ENCODE measurements at regions not wholly inside any gene's neighbourhood (a gene's known extent, or its start where the extent isn't known, plus 50 kb on each side); places are given as distances from the start of the nearest gene placed in this dataset.

GRCh38 chr3:168951884-168952283 is 711.6 kb downstream of the MECOM start:
- no peaks in the 10 kb centered on the region for H3K36me3 ChIP-seq (ENCODE audit: low read length)
- H2AFZ ChIP-seq (ENCODE audit: low read depth, low read length, severe bottlenecking), result no peak overlapping the region
- no peak overlapping the region for H3K4me3 ChIP-seq (ENCODE audit: insufficient read depth, low read length, poor library complexity, severe bottlenecking)
- no peaks in the 10 kb centered on the region for H3K9me3 ChIP-seq (ENCODE audit: insufficient read depth, low read length)
- no peaks in the 10 kb centered on the region for H4K20me1 ChIP-seq (ENCODE audit: low read depth, low read length)
- no peaks in the 10 kb centered on the region for H3K27me3 ChIP-seq (ENCODE audit: low read length)
- TF ChIP-seq EZH2phosphoT487 (conservative IDR thresholded peaks at IDR 0.05; ENCODE audit: low read length) (no peak), CTCF (IDR thresholded peaks at IDR 0.05; ENCODE audit: insufficient read depth, low read length, poor library complexity, severe bottlenecking) (no peak)
- no peaks in the 10 kb centered on the region for H3K9me2 ChIP-seq (replicated peaks; ENCODE audit: insufficient read depth, low read length)
- no peak overlapping the region for H3K9ac ChIP-seq (ENCODE audit: low read length)
- H3K27ac ChIP-seq (ENCODE audit: low read depth, low read length), result no peak overlapping the region
- no peaks in the 10 kb centered on the region for H3K79me2 ChIP-seq (ENCODE audit: insufficient read depth, low read length)
- H3K4me2 ChIP-seq (ENCODE audit: low read depth, low read length, poor library complexity, severe bottlenecking), result no peak overlapping the region
- no peaks in the 10 kb centered on the region for H3F3A ChIP-seq (ENCODE audit: insufficient read depth)

GRCh38 chr3:168951368-168951767 is 712.1 kb downstream of the MECOM start:
- H3F3A ChIP-seq (ENCODE audit: insufficient read depth), result no peaks in the 10 kb centered on the region
- no peaks in the 10 kb centered on the region for H4K20me1 ChIP-seq (ENCODE audit: low read depth, low read length)
- H3K9me2 ChIP-seq (replicated peaks; ENCODE audit: insufficient read depth, low read length), result no peaks in the 10 kb centered on the region
- no peak for TF ChIP-seq CTCF (IDR thresholded peaks at IDR 0.05; ENCODE audit: insufficient read depth, low read length, poor library complexity, severe bottlenecking)
- TF ChIP-seq EZH2phosphoT487 (conservative IDR thresholded peaks at IDR 0.05; ENCODE audit: low read length), result no peak
- H2AFZ ChIP-seq (ENCODE audit: low read depth, low read length, severe bottlenecking), result no peak overlapping the region
- no peaks in the 10 kb centered on the region for H3K79me2 ChIP-seq (ENCODE audit: insufficient read depth, low read length)
- H3K9ac ChIP-seq (ENCODE audit: low read length), result no peak overlapping the region
- no peak overlapping the region for H3K4me3 ChIP-seq (ENCODE audit: insufficient read depth, low read length, poor library complexity, severe bottlenecking)
- H3K4me2 ChIP-seq (ENCODE audit: low read depth, low read length, poor library complexity, severe bottlenecking), result no peak overlapping the region
- H3K27me3 ChIP-seq (ENCODE audit: low read length), result no peaks in the 10 kb centered on the region
- no peak overlapping the region for H3K27ac ChIP-seq (ENCODE audit: low read depth, low read length)
- no peaks in the 10 kb centered on the region for H3K9me3 ChIP-seq (ENCODE audit: insufficient read depth, low read length)
- no peaks in the 10 kb centered on the region for H3K36me3 ChIP-seq (ENCODE audit: low read length)

GRCh38 chr3:168950622-168951021 is 712.9 kb downstream of the MECOM start:
- H3K9me3 ChIP-seq (ENCODE audit: insufficient read depth, low read length), result no peaks in the 10 kb centered on the region
- TF ChIP-seq EZH2phosphoT487 (conservative IDR thresholded peaks at IDR 0.05; ENCODE audit: low read length), result no peak
- no peak for TF ChIP-seq CTCF (IDR thresholded peaks at IDR 0.05; ENCODE audit: insufficient read depth, low read length, poor library complexity, severe bottlenecking)
- H3K27me3 ChIP-seq (ENCODE audit: low read length), result no peaks in the 10 kb centered on the region
- H3K4me3 ChIP-seq (ENCODE audit: insufficient read depth, low read length, poor library complexity, severe bottlenecking), result no peak overlapping the region
- no peak overlapping the region for H3K27ac ChIP-seq (ENCODE audit: low read depth, low read length)
- H3K9me2 ChIP-seq (replicated peaks; ENCODE audit: insufficient read depth, low read length), result no peaks in the 10 kb centered on the region
- no peak overlapping the region for H3K4me2 ChIP-seq (ENCODE audit: low read depth, low read length, poor library complexity, severe bottlenecking)
- no peaks in the 10 kb centered on the region for H3F3A ChIP-seq (ENCODE audit: insufficient read depth)
- no peaks in the 10 kb centered on the region for H3K79me2 ChIP-seq (ENCODE audit: insufficient read depth, low read length)
- no peaks in the 10 kb centered on the region for H4K20me1 ChIP-seq (ENCODE audit: low read depth, low read length)
- no peak overlapping the region for H3K9ac ChIP-seq (ENCODE audit: low read length)
- no peaks in the 10 kb centered on the region for H3K36me3 ChIP-seq (ENCODE audit: low read length)
- H2AFZ ChIP-seq (ENCODE audit: low read depth, low read length, severe bottlenecking), result no peak overlapping the region
